RPMI8226 (cell line): ENCODE measurements at regions not wholly inside any gene's neighbourhood (a gene's known extent, or its start where the extent isn't known, plus 50 kb on each side); places are given as distances from the start of the nearest gene placed in this dataset.
"Not testable (repeated sequence)": the region's sequence is repeated elsewhere in the genome, so short reads cannot be mapped to it uniquely, and the experiment has no call there.

ENCODE experiments used
- DNase-seq: peaks from one replicate; pipeline ENCODE4 v3.0.0-alpha.2; 2015

- DNase-seq, result no peak
Observed at GRCh38 chr14:101251812-101252442, 309.4 kb upstream of the DIO3 start.

GRCh38 chr14:101252443-101253214 is 308.7 kb upstream of the DIO3 start:
- no peak for DNase-seq

- DNase-seq, result no peak
Observed at GRCh38 chr14:101253948-101254347, 307.3 kb upstream of the DIO3 start.

GRCh38 chr14:101254805-101255764 is 306.2 kb upstream of the DIO3 start:
- DNase-seq, result no peak

GRCh38 chr14:101255765-101256125 is 305.6 kb upstream of the DIO3 start:
- DNase-seq, result no peak

- no peak for DNase-seq
Observed at GRCh38 chr14:101256266-101256665, 305.0 kb upstream of the DIO3 start.

GRCh38 chr14:101257551-101257950 is 303.7 kb upstream of the DIO3 start:
- DNase-seq, result no peak

- no peak for DNase-seq
Observed at GRCh38 chr14:101259748-101260147, 301.5 kb upstream of the DIO3 start.

GRCh38 chr14:101266441-101266840 is 294.9 kb upstream of the DIO3 start:
- DNase-seq, result not testable (repeated sequence)

- no peak for DNase-seq
Observed at GRCh38 chr14:101273091-101273490, 288.2 kb upstream of the DIO3 start.

- DNase-seq, result no peak
Observed at GRCh38 chr14:101276309-101277091, 284.8 kb upstream of the DIO3 start.

GRCh38 chr14:101282418-101282817 is 278.9 kb upstream of the DIO3 start:
- DNase-seq, result no peak

- DNase-seq, result no peak
Observed at GRCh38 chr14:101284711-101285110, 276.6 kb upstream of the DIO3 start.

- no peak for DNase-seq
Observed at GRCh38 chr14:101286271-101287018, 274.9 kb upstream of the DIO3 start.

GRCh38 chr14:101288436-101289229 is 272.7 kb upstream of the DIO3 start:
- no peak for DNase-seq

- DNase-seq, result no peak
Observed at GRCh38 chr14:101289230-101289690, 272.0 kb upstream of the DIO3 start.

GRCh38 chr14:101289911-101290310 is 271.4 kb upstream of the DIO3 start:
- DNase-seq, result no peak

GRCh38 chr14:101290611-101291010 is 270.7 kb upstream of the DIO3 start:
- DNase-seq, result no peak

- no peak for DNase-seq
Observed at GRCh38 chr14:101291390-101291789, 269.9 kb upstream of the DIO3 start.

GRCh38 chr14:101292448-101292847 is 268.8 kb upstream of the DIO3 start:
- DNase-seq, result no peak

- DNase-seq, result no peak
Observed at GRCh38 chr14:101293605-101294004, 267.7 kb upstream of the DIO3 start.
